GM19452 (cell line): ENCODE measurements at regions not wholly inside any gene's neighbourhood (a gene's known extent, or its start where the extent isn't known, plus 50 kb on each side); places are given as distances from the start of the nearest gene placed in this dataset.
"Not testable (repeated sequence)": the region's sequence is repeated elsewhere in the genome, so short reads cannot be mapped to it uniquely, and the experiment has no call there.

Source experiments
- ATAC-seq: cut with Tn5 transposase; IDR thresholded peaks from one replicate; pipeline ENCODE4 v1.9.1; 2021; ENCODE audit not compliant: unreplicated experiment

- no peak for ATAC-seq
Observed at GRCh38 chr3:145087038-145087437, 1073.9 kb downstream of the PLOD2 start.

GRCh38 chr3:145088917-145089316 is 1072.1 kb downstream of the PLOD2 start:
- ATAC-seq = no peak

- no peak for ATAC-seq
Observed at GRCh38 chr3:145089337-145089736, 1071.6 kb downstream of the PLOD2 start.

- ATAC-seq = peak; percentile 76
Observed at GRCh38 chr3:145094355-145094941, 1066.5 kb downstream of the PLOD2 start.

GRCh38 chr3:145111141-145111540 is 1049.8 kb downstream of the PLOD2 start:
- not testable (repeated sequence) for ATAC-seq

GRCh38 chr3:145116769-145117168 is 1044.2 kb downstream of the PLOD2 start:
- no peak for ATAC-seq

GRCh38 chr3:145118303-145118702 is 1042.7 kb downstream of the PLOD2 start:
- no peak for ATAC-seq

- ATAC-seq = no peak
Observed at GRCh38 chr3:145124900-145125678, 1035.9 kb downstream of the PLOD2 start.

GRCh38 chr3:145133281-145133680 is 1027.7 kb downstream of the PLOD2 start:
- ATAC-seq = no peak

GRCh38 chr3:145134738-145135137 is 1026.2 kb downstream of the PLOD2 start:
- ATAC-seq = no peak

- no peak for ATAC-seq
Observed at GRCh38 chr3:145144361-145144760, 1016.6 kb downstream of the PLOD2 start.

GRCh38 chr3:145145461-145145860 is 1015.5 kb downstream of the PLOD2 start:
- ATAC-seq = no peak

- no peak for ATAC-seq
Observed at GRCh38 chr3:145159640-145160039, 1001.3 kb downstream of the PLOD2 start.

GRCh38 chr3:145170121-145170520 is 990.9 kb downstream of the PLOD2 start:
- ATAC-seq = no peak

GRCh38 chr3:145175626-145176025 is 985.4 kb downstream of the PLOD2 start:
- no peak for ATAC-seq

- no peak for ATAC-seq
Observed at GRCh38 chr3:145176907-145177306, 984.1 kb downstream of the PLOD2 start.

- no peak for ATAC-seq
Observed at GRCh38 chr3:145177828-145178227, 983.2 kb downstream of the PLOD2 start.

GRCh38 chr3:145182196-145182911 is 978.6 kb downstream of the PLOD2 start:
- no peak for ATAC-seq

- no peak for ATAC-seq
Observed at GRCh38 chr3:145183261-145183660, 977.7 kb downstream of the PLOD2 start.

- ATAC-seq = no peak
Observed at GRCh38 chr3:145188079-145188770, 972.8 kb downstream of the PLOD2 start.

- ATAC-seq = no peak
Observed at GRCh38 chr3:145190138-145190537, 970.8 kb downstream of the PLOD2 start.
